Activated CD4-positive, alpha-beta T cell treated with anti-CD3 and anti-CD28 coated beads for 36 hours (primary cell): ENCODE measurements at regions not wholly inside any gene's neighbourhood (a gene's known extent, or its start where the extent isn't known, plus 50 kb on each side); places are given as distances from the start of the nearest gene placed in this dataset.
A peak's percentile ranks its signal among the peaks of the same experiment; 100 is the strongest.

Source experiments
- ATAC-seq: fragments of 200-7000 bp; cut with Tn5 transposase; one replicate; pipeline ENCODE4 v1.10.0; 2021; ENCODE audit warnings: mild to moderate bottlenecking, moderate library complexity
- CTCF ChIA-PET: fragments of 350-600 bp; sonication (Branson Sonifier 250); formaldehyde crosslinking; loops from one replicate; lab custom pipeline; 2021; ENCODE audit warnings: antibody characterized with exemption; lab: Charles Lee
- POLR2A ChIA-PET: fragments of 350-600 bp; sonication (Branson Sonifier 250); formaldehyde crosslinking; loops from one replicate; lab custom pipeline; 2021; ENCODE audit warnings: antibody characterized with exemption, inconsistent platforms; lab: Charles Lee
- DNase-seq: peaks from one replicate; pipeline ENCODE4 v3.0.0-alpha.2; 2020
- H3K27ac Mint-ChIP-seq: one replicate; pipeline ENCODE4 v1.8.0; 2021; ENCODE audit warnings: mixed read lengths
- H3K27me3 Mint-ChIP-seq: one replicate; pipeline ENCODE4 v1.8.0; 2021; ENCODE audit warnings: mixed read lengths
- H3K36me3 Mint-ChIP-seq: one replicate; pipeline ENCODE4 v1.8.0; 2021; ENCODE audit warnings: low read depth, mixed read lengths
- H3K4me1 Mint-ChIP-seq: one replicate; pipeline ENCODE4 v1.8.0; 2021; ENCODE audit warnings: mixed read lengths
- H3K4me3 Mint-ChIP-seq: one replicate; pipeline ENCODE4 v1.8.0; 2021; ENCODE audit warnings: mild to moderate bottlenecking, moderate library complexity, mixed read lengths
- H3K9me3 Mint-ChIP-seq: one replicate; pipeline ENCODE4 v1.8.0; 2021; ENCODE audit warnings: low read depth, mixed read lengths
- intact Hi-C, 2 experiments: fragments of 100-400 bp; cut with DNase I in 1 of 2; cut with micrococcal nuclease in 1 of 2; formaldehyde crosslinking; loops; one replicate each; pipeline versions ENCODE4 v1.14.2 to v1.15.1; 2022 to 2024; cut with DNase I, micrococcal nuclease

DNA sequence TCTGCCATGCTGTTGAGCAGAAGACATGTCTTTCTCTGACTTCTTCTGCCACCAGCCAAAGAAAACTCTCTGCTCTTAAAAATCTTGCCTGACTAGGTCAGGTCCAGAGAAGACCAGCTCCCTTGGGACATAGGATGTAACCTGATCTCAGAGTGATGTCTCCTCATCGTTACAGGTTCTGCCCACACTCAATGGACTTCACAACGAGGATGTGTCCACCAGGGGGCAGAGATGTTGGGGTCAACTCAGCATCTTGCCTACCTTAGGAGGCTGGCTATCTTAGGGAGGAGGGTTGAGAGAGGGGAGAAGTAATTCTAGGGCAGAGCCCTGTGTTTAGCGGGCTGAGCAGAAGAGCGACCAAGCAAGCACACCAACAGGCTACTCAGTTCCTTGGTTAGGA, 207.6 kb upstream of the CDH4 start:
- Mint-ChIP-seq H3K27ac (no peak overlapping the region), H3K4me3 (no peak overlapping the region), H3K27me3 (no peaks in the 10 kb centered on the region), H3K4me1 (no peaks in the 10 kb centered on the region), H3K36me3 (no peaks in the 10 kb centered on the region), H3K9me3 (no peaks in the 10 kb centered on the region)
- DNase-seq (peak; percentile 6), ATAC-seq (no peak)
- ChIA-PET CTCF (no interaction called here), POLR2A (no interaction called here)
- intact Hi-C loops: no loop called here

DNA sequence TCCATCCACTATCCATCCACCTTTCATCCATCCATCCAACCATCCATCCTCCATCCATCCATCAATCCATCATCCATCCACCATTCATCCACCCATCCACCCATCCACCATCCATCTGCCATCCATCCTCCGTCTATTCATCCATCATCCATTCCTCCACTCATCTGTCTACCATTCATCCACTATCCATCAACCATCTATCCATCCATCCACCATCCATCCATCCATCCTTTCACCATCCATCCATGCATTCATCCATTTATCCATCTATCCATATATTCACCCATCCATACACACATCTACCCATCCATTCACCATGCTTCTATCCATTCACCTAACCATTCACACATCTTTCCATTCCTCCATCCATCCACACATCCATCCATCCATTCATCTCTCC, 207.0 kb upstream of the CDH4 start:
- DNase-seq: no peak
- ATAC-seq: no peak
- Mint-ChIP-seq H3K4me1 (no peaks in the 10 kb centered on the region), H3K27me3 (no peaks in the 10 kb centered on the region), H3K36me3 (no peaks in the 10 kb centered on the region), H3K4me3 (no peak overlapping the region), H3K9me3 (no peaks in the 10 kb centered on the region), H3K27ac (no peak overlapping the region)
- intact Hi-C loops: no loop called here
- ChIA-PET CTCF (no interaction called here), POLR2A (no interaction called here)

- no peaks in the 10 kb centered on the region for H3K9me3 Mint-ChIP-seq
- ATAC-seq: no peak
- no peaks in the 10 kb centered on the region for H3K27me3 Mint-ChIP-seq
- ChIA-PET POLR2A (no interaction called here), CTCF (no interaction called here)
- DNase-seq: no peak
- no peaks in the 10 kb centered on the region for H3K4me1 Mint-ChIP-seq
- no peaks in the 10 kb centered on the region for H3K36me3 Mint-ChIP-seq
- no peak overlapping the region for H3K27ac Mint-ChIP-seq
- no peak overlapping the region for H3K4me3 Mint-ChIP-seq
- intact Hi-C loops: no loop called here
Measured at GRCh38 chr20:61045876-61046585, 206.0 kb upstream of the CDH4 start.

GRCh38 chr20:61046721-61047351, 205.2 kb upstream of the CDH4 start:
- no peaks in the 10 kb centered on the region for H3K9me3 Mint-ChIP-seq
- H3K4me1 Mint-ChIP-seq: no peaks in the 10 kb centered on the region
- no peak overlapping the region for H3K4me3 Mint-ChIP-seq
- DNase-seq (no peak), ATAC-seq (no peak)
- POLR2A ChIA-PET: no interaction called here
- intact Hi-C loops: no loop called here
- H3K36me3 Mint-ChIP-seq: no peaks in the 10 kb centered on the region
- CTCF ChIA-PET: no interaction called here
- H3K27ac Mint-ChIP-seq: no peak overlapping the region
- no peaks in the 10 kb centered on the region for H3K27me3 Mint-ChIP-seq

GRCh38 chr20:61047515-61047914, 204.5 kb upstream of the CDH4 start:
- POLR2A ChIA-PET: no interaction called here
- CTCF ChIA-PET: no interaction called here
- intact Hi-C loops: no loop called here
- DNase-seq (no peak), ATAC-seq (no peak)
- no peak overlapping the region for H3K4me3 Mint-ChIP-seq
- no peak overlapping the region for H3K27ac Mint-ChIP-seq
- no peaks in the 10 kb centered on the region for H3K27me3 Mint-ChIP-seq
- no peaks in the 10 kb centered on the region for H3K4me1 Mint-ChIP-seq
- no peaks in the 10 kb centered on the region for H3K9me3 Mint-ChIP-seq
- no peaks in the 10 kb centered on the region for H3K36me3 Mint-ChIP-seq

- intact Hi-C loops: no loop called here
- POLR2A ChIA-PET: no interaction called here
- H3K4me1 Mint-ChIP-seq: no peaks in the 10 kb centered on the region
- H3K4me3 Mint-ChIP-seq: no peak overlapping the region
- H3K27me3 Mint-ChIP-seq: no peaks in the 10 kb centered on the region
- ATAC-seq (no peak), DNase-seq (no peak)
- H3K27ac Mint-ChIP-seq: no peak overlapping the region
- no peaks in the 10 kb centered on the region for H3K9me3 Mint-ChIP-seq
- H3K36me3 Mint-ChIP-seq: no peaks in the 10 kb centered on the region
- CTCF ChIA-PET: no interaction called here
Measured at GRCh38 chr20:61048302-61048701, 203.8 kb upstream of the CDH4 start.

DNA sequence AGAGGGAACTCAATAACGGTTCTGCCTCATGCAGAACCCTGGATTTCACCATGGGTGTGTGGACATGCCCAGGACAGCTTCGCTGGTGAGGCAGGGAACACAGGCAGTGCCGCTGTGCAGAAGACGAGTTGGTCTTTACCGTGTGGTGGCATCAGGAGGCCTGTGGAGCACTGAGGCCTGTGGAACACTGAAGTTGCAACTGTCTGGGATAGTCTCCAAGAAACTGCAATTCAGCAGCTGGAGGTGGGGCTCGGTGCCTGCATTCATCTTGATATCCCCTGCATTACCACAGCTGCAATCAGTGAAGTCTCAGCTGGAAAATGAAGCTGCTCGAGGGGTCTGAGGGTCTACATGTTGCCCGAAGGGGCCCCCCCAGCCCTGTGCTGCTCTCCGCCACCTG, 202.4 kb upstream of the CDH4 start:
- intact Hi-C loops: no loop called here
- Mint-ChIP-seq H3K27ac (no peak overlapping the region), H3K36me3 (no peaks in the 10 kb centered on the region), H3K9me3 (no peaks in the 10 kb centered on the region), H3K4me1 (no peaks in the 10 kb centered on the region), H3K4me3 (no peak overlapping the region), H3K27me3 (no peaks in the 10 kb centered on the region)
- ChIA-PET CTCF (interaction anchor here (0.6 kb wide), 1 partner anchor 15 kb away, joined by 3 read pairs; no protein-coding TSS in a partner anchor), POLR2A (no interaction called here)
- no peak for ATAC-seq
- DNase-seq: no peak

- H3K36me3 Mint-ChIP-seq: no peaks in the 10 kb centered on the region
- H3K4me1 Mint-ChIP-seq: no peaks in the 10 kb centered on the region
- no peak for DNase-seq
- no peaks in the 10 kb centered on the region for H3K27me3 Mint-ChIP-seq
- intact Hi-C loops: no loop called here
- no peaks in the 10 kb centered on the region for H3K9me3 Mint-ChIP-seq
- POLR2A ChIA-PET: no interaction called here
- CTCF ChIA-PET: interaction anchor here (0.7 kb wide), 1 partner anchor 9 kb away, joined by 3 read pairs; no protein-coding TSS in a partner anchor
- no peak overlapping the region for H3K4me3 Mint-ChIP-seq
- no peak overlapping the region for H3K27ac Mint-ChIP-seq
- no peak for ATAC-seq
Measured at GRCh38 chr20:61050336-61050890, 201.6 kb upstream of the CDH4 start.

DNA sequence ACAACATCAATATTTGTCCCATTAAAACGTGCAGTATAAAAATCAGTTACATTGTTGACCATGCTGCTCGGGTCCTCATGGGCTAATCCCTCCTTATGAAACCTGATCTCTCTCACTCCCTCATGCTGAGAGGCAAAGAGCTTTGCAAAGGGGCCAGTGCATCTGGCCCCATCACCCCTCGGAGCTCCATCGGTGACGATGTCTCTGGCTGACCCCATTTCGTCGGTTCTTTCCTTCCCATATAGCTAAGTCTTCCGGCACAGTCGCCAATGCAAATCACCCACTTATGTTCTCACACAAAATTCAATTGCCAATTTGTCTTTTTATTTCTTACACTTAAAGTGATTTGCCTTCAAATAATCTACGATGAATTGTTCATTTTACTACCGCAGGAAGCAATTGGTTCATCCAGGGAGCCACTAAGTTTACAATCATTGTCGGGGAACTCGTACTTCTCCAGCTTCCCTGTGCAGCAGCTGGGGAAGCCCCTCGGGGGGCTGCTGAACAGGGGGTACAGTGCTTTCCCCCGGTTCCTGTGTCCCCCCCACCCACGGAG, 199.8 kb upstream of the CDH4 start:
- DNase-seq: no peak
- Mint-ChIP-seq H3K27me3 (no peaks in the 10 kb centered on the region), H3K27ac (no peak overlapping the region), H3K9me3 (no peaks in the 10 kb centered on the region), H3K36me3 (no peaks in the 10 kb centered on the region), H3K4me3 (no peak overlapping the region), H3K4me1 (no peaks in the 10 kb centered on the region)
- ATAC-seq: no peak
- intact Hi-C loops: no loop called here
- CTCF ChIA-PET: no interaction called here
- POLR2A ChIA-PET: no interaction called here

DNA sequence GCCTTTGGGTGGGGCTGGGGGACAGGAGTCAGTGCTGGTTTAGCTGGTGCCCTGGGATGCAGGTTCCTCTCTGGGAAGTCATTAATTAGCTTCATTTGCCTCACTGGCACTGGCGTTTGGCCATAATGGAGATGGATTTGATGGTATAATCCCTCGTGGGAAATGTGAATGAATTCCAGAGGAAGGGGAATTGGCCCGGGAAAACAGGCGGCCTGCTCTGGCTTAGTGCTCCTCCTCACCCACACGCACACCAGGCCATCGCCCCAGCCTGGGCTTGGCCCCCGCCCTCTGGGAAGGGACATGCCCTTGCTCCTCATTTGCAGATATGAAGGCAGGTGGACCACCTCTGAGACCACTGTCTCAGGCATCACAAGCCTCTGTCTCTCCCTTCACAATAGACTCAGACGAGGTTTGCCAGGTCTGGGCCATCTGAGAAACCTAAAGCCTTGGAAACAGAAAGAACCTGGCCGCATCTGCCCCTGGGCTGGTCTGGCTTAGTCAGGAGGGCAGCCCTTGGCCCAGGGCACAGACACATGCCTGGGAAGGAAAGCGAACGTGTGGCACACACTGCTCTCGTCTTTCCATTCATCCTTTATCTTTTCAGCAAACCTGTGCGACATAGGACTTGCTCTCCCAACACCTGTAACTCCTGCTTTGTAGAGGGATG, 199.2 kb upstream of the CDH4 start:
- ChIA-PET POLR2A (no interaction called here), CTCF (no interaction called here)
- Mint-ChIP-seq H3K27ac (no peak overlapping the region), H3K4me3 (no peak overlapping the region), H3K9me3 (no peaks in the 10 kb centered on the region), H3K4me1 (no peaks in the 10 kb centered on the region), H3K36me3 (no peaks in the 10 kb centered on the region), H3K27me3 (no peaks in the 10 kb centered on the region)
- intact Hi-C loops: no loop called here
- no peak for ATAC-seq
- no peak for DNase-seq

DNA sequence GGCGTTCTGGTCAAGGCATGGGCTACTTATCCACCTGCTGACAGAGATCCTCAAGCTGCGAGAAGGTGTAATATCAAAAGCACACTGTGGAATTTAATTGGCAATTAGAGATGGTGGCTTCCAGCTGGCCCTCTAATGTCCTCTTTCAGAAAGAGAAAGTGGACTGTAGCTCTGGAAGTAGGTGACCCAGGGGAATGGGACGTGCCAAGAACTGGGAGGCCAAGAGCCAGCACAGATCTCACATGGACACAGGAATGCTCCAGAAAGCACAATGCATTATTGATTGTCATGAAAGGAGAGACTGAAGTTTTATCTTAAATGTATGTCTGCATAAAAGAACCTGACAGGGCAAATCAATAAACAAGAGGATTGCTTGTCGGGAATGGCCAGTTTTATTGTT, 198.6 kb upstream of the CDH4 start:
- Mint-ChIP-seq H3K4me1 (no peaks in the 10 kb centered on the region), H3K27me3 (no peaks in the 10 kb centered on the region), H3K27ac (no peak overlapping the region), H3K9me3 (no peaks in the 10 kb centered on the region), H3K36me3 (no peaks in the 10 kb centered on the region), H3K4me3 (no peak overlapping the region)
- ATAC-seq (no peak), DNase-seq (no peak)
- intact Hi-C loops: no loop called here
- ChIA-PET POLR2A (no interaction called here), CTCF (no interaction called here)

GRCh38 chr20:61053889-61054288, 198.2 kb upstream of the CDH4 start:
- Mint-ChIP-seq H3K4me1 (no peaks in the 10 kb centered on the region), H3K27ac (no peak overlapping the region), H3K36me3 (no peaks in the 10 kb centered on the region), H3K9me3 (no peaks in the 10 kb centered on the region), H3K27me3 (no peaks in the 10 kb centered on the region), H3K4me3 (no peak overlapping the region)
- ChIA-PET CTCF (no interaction called here), POLR2A (no interaction called here)
- ATAC-seq (no peak), DNase-seq (no peak)
- intact Hi-C loops: no loop called here
